HEK293T (cell line): ENCODE measurements at regions not wholly inside any gene's neighbourhood (a gene's known extent, or its start where the extent isn't known, plus 50 kb on each side); places are given as distances from the start of the nearest gene placed in this dataset.

Experiments used
- ARNT ChIP-seq: fragments of 450-650 bp; IDR thresholded peaks from 2 replicates; pipeline ENCODE4 v1.6.1; 2017; ENCODE audit warnings: mild to moderate bottlenecking
- BHLHE40 ChIP-seq: fragments of 450-650 bp; IDR thresholded peaks from 2 replicates; pipeline ENCODE4 v1.6.1; 2016; ENCODE audit warnings: mild to moderate bottlenecking, moderate library complexity, borderline replicate concordance
- ELF4 ChIP-seq: fragments of 450-650 bp; IDR thresholded peaks from 2 replicates; pipeline ENCODE4 v1.6.1; 2017; ENCODE audit warnings: antibody characterized with exemption
- FOXA1 ChIP-seq: fragments of 450-650 bp; IDR thresholded peaks from 2 replicates; pipeline ENCODE4 v1.6.1; 2016; ENCODE audit warnings: mild to moderate bottlenecking
- FOXK2 ChIP-seq: fragments of 450-650 bp; IDR thresholded peaks from 2 replicates; pipeline ENCODE4 v1.6.1; 2016; ENCODE audit warnings: mild to moderate bottlenecking
- FOXM1 ChIP-seq: fragments of 450-650 bp; IDR thresholded peaks from 2 replicates; pipeline ENCODE4 v1.6.1; 2017; ENCODE audit warnings: mild to moderate bottlenecking, borderline replicate concordance
- SP1 ChIP-seq: fragments of 450-650 bp; IDR thresholded peaks from 2 replicates; pipeline ENCODE4 v1.6.1; 2017
- TARDBP ChIP-seq: fragments of 450-650 bp; IDR thresholded peaks from 2 replicates; pipeline ENCODE4 v1.6.1; 2016

GRCh38 chrX:7617994-7618393 lies 225.0 kb upstream of the VCX start:
- TF ChIP-seq SP1 = no peak
- no peak for TF ChIP-seq ARNT
- TF ChIP-seq TARDBP = no peak
- no peak for TF ChIP-seq BHLHE40
- no peak for TF ChIP-seq FOXA1
- no peak for TF ChIP-seq FOXM1
- no peak for TF ChIP-seq FOXK2
- no peak for TF ChIP-seq ELF4
